Kidney tubule cell (primary cell): ENCODE measurements at regions not wholly inside any gene's neighbourhood (a gene's known extent, or its start where the extent isn't known, plus 50 kb on each side); places are given as distances from the start of the nearest gene placed in this dataset.

Source experiments
- DNase-seq: peaks from one replicate; pipeline ENCODE4 v3.0.0-alpha.2; 2018; ENCODE audit warnings: low spot score

DNA sequence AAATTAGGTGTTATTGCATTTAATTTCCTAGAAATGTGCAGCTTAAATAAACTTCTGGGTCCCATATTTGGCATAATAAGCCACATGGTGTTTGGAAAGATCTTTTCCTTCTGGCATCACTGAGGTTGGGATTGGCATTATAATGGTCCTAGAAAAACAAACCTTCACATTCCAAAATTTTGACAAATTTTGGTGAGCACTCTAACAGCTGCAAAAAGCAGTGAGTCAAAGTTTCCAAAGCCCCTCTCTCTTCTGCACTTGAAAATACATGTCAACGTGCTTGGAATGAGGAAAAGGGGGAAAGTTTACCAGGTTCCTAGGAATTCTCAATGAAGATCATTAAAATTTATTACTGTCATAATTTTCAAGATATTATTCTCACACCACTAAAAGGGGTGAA is 77.8 kb upstream of the STK17B start:
- DNase-seq = no peak

DNA sequence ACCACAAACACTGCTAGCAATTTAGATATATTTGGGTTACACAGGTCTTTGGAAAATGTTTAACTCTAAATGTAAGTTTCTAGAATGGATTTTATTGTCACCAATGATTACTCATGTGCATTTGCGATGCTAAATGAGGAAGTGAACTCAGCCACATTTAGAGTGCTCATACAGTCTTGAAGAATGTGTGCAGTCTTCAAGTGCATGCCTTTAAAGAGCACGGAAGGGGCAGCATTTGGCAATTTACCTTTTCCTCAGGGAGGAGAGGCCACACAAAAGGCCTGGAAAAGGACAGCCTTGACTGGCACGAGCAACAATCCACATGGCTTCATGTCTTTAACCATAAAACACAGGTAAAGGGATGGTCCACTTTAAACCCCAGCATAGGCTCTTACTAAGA is 78.5 kb upstream of the STK17B start:
- DNase-seq = peak; percentile 82

- DNase-seq = no peak
These were observed 79.8 kb upstream of the STK17B start for GRCh38 chr2:196251132-196251531.

DNA sequence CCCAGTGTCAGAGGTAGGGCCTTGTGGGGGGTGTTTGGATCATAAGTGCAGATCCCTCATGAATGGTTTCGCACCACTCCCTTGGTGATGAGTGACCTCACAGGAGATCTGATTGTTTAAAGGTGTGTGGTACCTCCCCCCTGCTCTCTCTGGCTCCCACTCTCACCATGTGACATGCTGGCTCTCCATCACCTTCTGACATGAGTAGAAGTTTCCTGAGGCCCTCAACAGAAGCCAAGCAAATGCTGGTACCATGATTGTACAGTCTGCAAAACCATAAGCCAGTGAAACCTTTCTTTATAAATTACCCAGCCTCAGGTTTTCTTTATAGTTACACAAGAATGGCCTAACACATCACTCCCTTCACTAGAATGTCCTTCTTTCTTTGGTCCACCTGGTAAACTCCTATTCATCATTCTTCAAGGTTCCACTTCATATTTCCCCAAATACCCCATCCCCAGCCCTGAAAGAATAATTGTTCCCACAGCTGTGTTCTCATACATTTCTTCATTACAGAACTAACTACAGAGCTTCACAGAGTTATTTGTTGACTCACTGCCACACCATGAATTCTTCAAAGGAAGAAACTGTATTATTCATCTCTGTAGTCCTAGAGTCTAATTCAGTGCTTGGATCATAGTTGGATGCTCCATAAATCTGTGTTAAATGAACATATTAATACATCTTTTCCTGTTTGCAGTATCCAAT is 81.2 kb upstream of the STK17B start:
- peak; percentile 38 for DNase-seq

DNA sequence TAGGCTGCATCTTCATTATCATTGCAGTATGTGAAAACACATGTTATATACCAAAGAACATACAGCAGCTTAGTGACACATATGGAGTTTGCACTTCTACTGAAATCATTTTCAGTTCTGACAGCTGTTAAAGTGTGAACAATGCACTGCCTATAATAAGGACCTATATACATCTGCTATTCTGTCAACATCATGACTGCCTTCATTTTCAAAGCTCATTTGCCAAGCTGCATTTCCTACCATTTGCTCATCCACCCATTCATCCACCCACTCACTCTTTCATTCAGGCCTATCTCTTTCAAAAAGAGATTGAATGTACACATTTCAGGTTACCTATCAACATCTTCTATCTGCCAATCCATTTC is 81.7 kb upstream of the STK17B start:
- DNase-seq = no peak

DNA sequence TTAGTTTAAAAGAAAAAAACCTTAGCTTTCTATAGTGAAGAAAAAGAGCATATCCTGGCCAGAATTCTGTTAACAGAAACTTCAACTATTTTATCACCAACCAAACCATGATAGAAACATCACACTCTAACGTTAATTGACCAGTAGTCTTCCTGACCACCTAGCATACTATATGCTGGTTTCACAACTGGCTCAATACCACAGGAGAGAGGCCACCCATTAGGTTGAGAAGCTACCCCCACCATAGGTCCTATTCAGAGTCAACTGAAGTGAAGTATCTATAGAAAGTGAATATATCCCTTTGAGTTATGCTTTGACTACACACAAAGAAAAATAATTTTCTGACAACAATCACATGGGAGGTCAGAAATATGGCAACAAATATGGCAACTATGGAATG is 85.2 kb upstream of the STK17B start:
- DNase-seq = no peak

- no peak for DNase-seq
These were observed 85.7 kb upstream of the STK17B start for GRCh38 chr2:196257086-196257485.

- no peak for DNase-seq
These were observed 87.0 kb upstream of the STK17B start for GRCh38 chr2:196258407-196258806.

- peak; percentile 25 for DNase-seq
These were observed 88.4 kb upstream of the STK17B start for GRCh38 chr2:196259507-196260481.

DNA sequence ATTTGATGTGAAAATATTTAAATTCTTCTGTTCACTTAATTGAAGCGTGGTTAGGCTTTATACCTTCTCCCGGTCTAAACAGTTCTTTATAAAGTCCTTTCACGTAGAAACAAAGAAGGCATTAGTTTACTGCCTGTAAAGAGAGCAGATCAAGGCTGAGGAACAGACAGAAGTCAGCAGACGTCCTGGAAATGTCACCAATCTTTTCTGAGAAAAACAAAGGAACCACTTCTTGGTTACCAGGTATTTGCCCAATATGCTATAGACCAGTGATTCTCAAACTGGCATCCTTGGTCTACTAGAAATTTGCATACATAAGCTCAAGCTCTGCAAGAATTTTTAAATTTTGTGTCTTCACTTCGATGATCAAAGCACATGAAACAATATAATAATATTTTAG is 89.2 kb upstream of the STK17B start:
- no peak for DNase-seq

DNA sequence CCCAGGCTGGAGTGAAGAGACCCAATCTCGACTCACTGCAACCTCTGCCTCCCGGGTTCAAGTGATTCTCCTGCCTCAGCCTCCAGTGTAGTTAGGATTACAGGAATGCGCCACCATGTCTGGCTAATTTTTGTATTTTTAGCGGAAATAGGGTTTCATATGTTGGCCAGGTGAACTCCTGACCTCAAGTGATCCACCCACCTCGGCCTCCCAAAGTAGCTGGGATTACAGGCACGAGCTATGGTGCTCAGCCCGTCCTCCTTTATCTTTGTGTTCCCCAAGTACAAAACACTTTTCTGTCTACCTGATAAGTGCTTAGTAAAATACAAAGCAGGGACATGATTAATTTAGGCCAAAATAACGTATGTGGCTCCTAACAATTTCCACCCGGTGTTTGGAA is 91.2 kb upstream of the STK17B start:
- no peak for DNase-seq

GRCh38 chr2:196263181-196263747 is 91.9 kb upstream of the STK17B start:
- peak; percentile 12 for DNase-seq

DNA sequence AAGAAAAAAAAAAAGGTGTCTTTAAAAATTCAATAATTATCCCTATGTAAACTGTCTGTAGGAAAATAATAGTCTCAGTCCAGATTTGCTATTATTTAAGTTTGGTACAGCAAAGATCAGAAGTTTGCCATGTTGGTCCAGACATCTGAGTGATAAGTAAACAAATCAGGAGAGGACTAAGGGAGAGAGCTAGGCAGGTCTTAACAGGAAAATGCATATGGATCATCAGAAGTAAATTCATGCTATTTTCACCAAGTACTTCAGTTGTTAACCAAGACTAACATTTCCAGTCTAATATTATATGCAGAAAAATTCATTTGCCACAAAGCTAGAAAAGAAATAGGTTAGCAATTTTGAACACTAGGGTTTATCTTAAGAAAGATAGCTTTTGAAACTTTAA is 95.0 kb upstream of the STK17B start:
- no peak for DNase-seq

DNA sequence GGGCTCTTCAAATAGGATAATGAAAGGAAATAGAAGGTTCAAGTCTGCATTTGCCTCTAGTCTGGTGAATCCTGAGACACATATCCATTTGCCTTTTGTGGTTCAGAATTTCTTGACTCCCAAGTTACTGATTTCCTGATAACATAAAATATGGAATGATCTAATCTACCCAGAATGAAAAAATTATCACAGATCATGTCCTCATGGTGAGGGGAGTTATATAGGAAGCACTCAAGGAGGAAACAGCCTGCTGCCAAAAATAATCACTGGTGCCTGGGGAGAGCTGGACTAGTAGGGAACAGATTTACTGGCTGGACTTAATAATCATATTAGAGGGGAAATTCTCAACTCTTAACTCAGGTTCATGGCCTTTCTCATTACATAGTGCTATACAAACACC is 95.5 kb upstream of the STK17B start:
- DNase-seq = peak; percentile 20

- no peak for DNase-seq
These were observed 96.6 kb upstream of the STK17B start for GRCh38 chr2:196268025-196268424.

DNA sequence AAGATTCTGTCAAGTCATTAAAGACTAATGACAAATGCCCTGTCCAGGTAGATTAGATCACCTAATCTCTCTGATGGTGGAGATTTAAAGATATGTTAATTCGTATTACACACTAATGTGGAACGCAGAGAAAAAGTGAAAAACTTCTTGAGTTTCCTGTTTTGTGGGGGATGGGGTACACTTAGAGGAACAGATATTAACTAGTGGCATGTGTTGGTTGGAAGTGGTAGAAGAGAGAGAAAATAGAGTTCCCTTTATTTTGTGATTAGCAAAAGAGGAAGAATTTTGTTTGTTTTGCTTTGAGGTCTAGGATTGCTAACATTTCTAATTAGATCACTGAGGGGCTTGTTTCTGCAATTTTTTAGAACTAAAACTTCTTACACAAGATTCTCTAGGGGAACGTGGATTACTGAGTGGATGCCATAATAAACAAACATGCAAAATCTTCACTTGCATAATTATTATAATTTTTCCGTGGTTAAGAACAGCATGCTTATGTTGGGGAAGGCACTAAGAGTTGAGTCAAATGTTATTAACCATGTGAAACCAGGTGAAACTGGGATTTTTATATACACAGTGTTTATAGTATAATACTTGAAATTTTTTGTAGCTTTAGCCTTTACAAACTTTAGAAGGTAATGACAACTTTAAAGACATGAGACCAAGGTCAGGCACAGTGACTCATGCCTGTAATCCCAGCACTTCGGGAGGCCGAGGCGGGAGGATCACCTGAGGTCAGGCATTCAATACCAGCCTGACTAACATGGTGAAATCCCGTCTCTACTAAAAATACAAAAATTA is 97.4 kb upstream of the STK17B start:
- DNase-seq = peak; percentile 39

- no peak for DNase-seq
These were observed 100.4 kb upstream of the STK17B start for GRCh38 chr2:196271795-196272194.

GRCh38 chr2:196274387-196274809 is 103.0 kb upstream of the STK17B start:
- DNase-seq = peak; percentile 59

- DNase-seq = no peak
These were observed 104.4 kb upstream of the STK17B start for GRCh38 chr2:196275646-196276352.

GRCh38 chr2:196276421-196276820 is 105.0 kb upstream of the STK17B start:
- DNase-seq = no peak

DNA sequence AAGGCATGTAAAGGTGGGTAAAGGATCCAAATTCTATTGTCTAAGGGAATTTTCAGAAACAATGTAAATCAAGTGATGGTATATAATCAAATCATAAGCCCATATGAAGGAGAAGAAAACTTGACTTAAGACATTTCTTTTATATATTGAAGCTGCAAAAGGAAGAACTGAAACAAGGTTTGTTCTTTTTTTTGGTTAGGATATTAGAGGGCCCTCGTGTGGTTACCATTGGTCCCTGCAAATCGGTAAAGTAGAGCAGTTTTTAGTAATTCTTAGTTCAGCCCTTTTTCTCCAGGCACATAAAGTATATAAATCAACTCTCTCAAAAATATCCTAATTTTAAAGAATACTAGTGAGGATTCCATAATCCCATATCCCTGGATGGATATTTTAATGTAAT is 105.6 kb upstream of the STK17B start:
- no peak for DNase-seq
